GM21723 (cell line): ENCODE measurements at regions not wholly inside any gene's neighbourhood (a gene's known extent, or its start where the extent isn't known, plus 50 kb on each side); places are given as distances from the start of the nearest gene placed in this dataset.

Experiments used
- ATAC-seq: cut with Tn5 transposase; IDR thresholded peaks from one replicate; pipeline ENCODE4 v1.9.1; 2021; ENCODE audit warnings: mild to moderate bottlenecking, moderate library complexity; ENCODE audit not compliant: unreplicated experiment

DNA sequence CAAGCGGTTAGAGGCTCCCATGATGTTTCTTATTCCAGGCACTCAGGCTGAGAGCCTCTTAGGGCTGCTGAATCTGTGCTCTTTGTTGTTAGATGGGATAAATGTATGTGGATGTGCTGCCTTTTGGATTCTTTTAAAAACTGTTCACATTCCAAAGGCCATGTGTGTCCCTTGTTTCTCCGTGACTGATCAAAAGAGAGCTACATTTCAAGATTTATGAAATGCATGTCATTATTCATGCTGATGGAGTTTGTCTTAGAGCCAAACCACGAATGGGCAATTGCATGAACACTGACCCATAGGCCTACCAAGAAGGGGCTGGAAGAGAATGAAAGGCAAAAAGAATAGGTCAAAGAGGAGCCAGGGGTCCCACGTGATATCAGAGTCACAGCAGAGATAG, 104.9 kb upstream of the TSHZ2 start:
- no peak for ATAC-seq

DNA sequence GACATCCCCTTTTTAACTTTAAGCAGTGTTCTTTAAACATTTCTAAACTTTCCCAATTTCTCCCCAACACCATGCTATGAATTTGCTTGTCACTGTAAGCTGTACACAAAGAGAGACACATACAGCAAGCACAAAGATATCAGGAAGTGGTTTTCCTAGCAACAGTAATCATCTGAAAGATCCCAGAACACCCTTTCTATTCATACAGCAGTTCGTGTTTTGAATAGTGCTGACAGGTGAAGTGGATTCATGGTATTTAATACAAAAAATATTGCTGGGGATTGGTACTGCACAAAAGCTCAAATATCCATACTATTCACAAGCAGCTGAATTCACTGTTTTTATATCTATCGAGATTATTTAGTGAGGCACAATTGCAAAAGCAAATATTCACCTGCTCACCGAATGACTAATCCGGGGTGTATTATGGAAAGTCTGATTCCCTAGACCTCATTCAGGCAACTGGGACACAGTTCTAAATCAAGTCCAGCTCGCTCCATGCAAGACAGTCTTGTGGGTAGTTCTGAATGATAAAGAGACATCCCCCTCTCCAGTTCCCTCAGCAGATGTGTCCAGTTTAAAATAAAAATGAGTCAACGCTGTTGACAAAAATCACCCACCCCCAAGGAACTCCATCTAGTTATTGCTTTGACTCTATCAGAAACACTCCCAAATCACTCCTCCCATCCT, 107.1 kb upstream of the TSHZ2 start:
- no peak for ATAC-seq

DNA sequence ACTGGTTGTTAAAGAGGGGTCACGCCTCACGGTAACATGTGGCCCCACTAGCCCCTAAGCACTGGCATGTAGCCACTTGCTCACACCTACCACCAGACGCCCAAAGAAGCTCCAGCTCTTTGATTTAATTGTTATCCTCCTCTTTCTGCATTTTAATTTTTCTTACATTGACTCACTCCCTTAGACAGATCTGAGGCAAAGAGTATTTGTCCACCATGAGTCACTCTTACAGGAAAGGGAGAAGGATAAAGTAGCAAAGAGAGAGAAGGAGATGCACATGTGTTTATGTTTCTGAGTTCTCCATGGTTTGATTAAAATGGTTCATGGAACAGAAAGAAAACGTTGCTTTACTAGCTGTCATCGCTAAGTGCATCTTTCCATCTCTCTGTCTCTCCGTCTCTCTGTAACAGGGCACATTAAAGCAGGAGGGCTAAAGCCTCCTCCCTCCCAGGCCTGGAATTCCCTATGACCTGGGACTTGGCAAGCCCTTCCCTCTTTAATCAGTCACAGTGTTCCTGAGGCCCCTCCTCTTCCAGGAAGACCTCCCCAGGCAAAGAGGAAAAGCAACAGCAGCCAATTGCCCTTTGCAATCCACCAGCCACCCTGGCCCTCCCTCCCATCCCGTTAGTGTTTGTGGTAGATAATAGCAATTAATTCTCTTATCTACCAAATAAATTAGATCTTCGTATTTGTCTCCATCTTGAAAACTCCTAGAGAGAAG, 112.8 kb upstream of the TSHZ2 start:
- ATAC-seq: no peak

DNA sequence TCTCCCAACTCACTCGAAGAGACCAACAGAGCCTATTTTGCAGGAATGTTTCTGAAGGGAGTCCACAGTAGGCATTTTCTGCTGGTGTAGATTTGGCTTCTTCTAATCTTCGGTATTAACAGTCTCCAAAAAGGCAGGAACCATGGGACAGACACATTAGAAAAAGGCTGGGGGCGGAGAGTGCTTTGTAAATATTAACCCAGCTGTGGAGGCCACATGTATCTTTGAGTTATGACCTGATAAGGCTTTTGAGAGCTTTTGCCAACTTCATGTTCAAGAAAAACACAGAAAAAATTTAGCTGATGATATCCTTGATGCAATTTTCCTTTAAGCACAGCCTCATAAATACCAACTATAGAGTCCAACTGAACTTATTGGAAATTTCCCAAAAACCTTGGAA, 119.4 kb upstream of the TSHZ2 start:
- ATAC-seq: no peak

DNA sequence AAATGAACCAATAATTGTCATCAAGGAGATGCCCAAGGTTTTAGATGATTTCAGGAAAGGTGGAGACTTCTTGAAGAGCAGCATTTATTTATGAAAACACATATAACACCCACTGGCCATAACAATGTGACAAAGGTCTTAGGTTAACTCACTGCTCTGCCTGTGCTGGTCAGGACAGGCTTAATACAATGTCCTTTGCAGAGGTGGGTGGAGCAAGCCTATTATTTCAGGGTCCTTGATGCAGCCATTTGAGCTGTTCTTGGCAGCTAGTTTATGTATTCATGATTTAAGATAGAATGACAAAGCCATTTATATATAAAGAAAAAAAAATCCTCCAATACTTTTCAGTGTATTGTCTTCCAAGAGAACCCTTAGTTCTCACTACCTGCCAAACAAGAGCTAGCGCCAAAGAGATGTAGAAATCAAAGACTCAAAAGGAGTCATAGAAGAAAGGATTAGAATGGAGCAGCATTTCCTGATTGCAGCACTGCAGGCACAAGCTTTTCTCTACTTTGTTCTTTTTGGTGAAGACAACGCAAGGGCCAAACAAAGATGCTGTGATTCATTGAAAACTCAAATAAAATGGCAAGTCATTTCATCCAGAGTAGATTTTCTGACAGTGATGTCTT, 124.3 kb upstream of the TSHZ2 start:
- no peak for ATAC-seq

DNA sequence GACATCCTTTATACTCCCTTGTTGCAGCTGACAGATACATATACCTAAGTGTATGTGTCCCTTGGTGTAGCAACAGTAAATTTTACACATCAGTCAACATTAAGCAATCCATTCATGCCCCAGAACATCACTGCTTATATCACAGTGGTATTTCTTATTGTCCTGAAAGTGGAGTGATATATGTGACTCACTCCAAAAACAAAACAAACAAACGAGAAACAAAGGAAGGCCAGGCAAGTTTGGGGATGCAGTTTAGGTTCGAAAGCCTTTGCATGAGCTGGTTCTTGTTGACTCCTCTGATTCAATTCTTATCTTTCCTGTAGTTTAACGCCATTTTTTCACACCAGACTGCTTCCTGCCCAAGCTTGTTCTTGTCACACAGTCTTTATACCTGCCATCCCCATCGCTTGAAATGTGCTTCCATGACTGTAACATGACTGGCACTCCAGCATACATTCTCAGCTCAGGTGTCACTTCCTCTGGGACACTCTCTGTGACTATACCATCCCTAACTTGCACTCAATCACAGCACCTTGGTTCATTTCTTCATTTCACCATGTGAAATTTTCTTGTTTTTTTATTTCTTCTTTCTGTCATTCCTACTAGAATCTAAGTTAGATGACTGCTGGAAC, 125.0 kb upstream of the TSHZ2 start:
- ATAC-seq: no peak

DNA sequence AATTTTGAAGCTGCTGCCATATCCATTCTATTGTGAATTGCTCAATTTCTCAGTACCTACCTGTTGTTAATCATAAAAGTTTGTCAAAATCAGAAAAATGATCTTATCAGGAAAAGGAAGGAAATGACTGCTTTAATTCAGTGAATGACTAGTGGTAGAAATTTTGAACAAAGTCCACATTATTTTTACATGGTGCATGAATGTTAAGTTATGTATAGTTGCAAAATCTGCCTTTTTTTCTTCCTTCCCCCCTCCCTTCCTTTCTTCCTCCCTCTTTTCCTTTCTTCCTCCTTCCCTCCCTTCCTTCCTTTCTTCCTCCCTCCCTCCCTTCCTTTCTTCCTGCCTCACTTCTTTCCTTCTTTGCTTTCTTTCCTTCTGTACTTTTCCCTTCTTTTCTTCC, 127.1 kb upstream of the TSHZ2 start:
- ATAC-seq: no peak

DNA sequence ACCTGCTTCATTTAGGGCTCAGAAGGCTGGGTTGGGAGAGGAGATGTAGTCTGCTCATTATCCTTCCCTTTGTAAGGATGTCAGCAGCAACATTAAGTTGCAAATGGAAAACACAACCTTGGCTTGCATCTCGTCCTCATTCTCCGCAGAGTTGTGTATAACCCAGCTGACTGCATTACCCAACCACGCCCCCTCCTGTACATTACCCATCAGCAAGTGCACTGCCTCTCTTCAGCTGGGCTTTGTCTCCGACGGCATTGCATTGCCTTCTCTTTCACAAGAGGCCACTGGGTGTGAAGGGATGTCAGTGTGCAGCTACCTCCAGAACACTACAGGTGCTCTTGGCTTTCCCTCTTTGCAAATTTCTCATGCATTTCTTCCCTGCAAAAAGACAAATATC, 128.7 kb upstream of the TSHZ2 start:
- no peak for ATAC-seq

DNA sequence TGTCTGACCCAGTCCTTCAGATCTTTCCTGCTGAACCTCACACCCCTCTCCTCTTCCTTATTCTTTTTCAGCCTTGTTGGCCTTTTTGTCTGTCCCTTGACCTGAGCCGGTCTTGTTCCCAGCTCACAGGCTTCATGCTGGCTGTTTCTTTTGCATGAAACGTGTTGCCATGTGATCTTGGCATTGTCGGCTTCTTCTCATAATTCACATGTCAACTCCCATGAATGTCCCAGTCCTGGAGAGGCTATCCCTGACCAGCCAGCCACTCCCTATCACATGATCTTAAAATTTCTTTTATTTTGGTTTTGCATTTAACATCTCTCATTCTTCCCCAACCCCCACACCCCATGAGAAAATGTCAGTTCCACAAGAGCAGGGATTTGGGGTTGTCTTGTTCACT, 131.2 kb upstream of the TSHZ2 start:
- no peak for ATAC-seq

DNA sequence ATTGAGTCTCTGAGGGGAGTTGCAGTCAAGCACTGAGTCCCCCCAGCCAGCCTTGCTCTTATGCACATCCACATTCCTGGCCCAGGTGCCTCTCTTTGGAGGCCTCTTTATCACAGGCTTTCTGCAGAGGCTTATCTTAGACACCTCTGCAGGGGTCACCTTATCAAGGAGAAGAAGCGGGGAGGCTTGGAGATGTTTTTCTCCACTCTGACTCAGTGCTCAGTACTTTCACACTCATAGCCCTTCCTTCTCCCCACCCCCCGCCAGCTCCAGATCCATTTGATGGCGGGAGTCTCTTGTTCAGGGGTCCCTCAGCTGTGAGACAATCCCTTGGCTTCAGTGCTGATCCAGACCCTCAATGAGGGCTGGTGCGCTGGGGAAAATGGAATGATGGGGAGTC, 132.1 kb upstream of the TSHZ2 start:
- ATAC-seq: no peak

DNA sequence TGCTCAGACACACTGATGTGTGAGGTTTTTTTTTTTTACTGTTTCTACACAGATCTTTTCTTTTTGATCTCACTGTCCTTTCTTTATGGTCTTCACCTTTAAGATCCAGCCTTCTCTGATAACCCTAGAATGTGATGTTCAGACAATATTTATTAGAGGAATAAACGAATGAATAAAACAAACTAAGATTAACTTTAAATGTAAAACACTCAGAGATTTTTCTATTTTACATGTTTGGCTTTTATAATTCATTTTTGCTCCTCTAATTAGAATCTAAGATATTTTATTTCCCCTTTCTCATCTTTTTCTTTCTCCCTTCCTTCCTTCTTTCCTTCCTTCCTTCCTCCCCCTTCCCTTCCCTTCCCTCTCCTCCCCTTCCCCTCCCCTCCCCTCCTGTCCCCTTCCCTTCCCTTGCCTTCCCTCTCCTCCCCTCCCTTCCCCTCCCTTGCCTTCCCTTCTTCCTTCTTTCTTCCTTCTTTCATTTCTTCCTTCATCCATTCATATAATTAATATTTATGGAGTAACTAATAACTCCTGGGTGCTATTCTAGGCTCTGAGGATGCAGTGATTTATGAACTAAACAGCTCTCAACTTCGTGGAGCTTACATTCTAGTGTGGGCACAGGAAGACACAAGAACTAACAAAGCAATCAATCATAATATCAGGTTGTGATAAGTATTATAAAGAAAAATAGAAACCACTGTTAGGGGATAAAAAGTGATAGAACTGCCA, 133.5 kb upstream of the TSHZ2 start:
- ATAC-seq: no peak

DNA sequence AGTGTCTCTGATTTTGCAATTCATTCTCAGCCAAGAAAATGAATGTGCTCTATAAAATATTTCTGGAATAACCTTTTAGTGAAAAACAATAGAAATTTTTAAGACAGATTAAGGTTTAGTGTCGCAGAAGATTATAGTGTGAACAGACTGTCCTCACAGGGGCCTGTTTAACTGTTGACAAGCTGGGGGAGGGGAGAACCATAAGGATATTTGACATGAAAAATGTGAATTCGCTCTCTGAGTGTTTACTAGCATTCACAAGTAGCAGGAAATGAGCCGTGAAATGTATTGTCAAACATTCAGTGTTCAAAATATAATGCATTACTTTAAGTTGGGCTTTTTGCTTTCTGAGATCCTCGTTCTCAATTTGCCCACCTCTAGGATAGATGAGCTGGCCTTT, 134.8 kb upstream of the TSHZ2 start:
- no peak for ATAC-seq

DNA sequence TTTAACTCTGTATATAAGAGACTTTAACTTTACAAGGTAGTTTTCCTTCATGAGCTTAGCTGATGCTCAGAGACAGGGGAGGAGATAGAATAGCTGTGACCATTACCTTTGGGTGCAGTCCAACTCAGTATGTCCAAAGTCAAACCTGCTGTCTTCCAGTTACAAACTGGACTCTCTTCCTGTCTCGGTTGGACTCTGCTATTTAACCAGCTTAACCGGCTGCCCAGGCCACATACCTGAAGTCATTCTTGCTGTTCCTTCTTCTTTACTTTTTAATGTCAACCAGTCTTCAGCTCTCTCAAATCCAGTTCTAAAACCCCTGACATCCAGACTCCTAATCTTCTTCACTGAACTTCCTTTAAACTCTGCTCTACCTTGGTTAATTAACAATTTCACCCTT, 138.3 kb upstream of the TSHZ2 start:
- no peak for ATAC-seq

DNA sequence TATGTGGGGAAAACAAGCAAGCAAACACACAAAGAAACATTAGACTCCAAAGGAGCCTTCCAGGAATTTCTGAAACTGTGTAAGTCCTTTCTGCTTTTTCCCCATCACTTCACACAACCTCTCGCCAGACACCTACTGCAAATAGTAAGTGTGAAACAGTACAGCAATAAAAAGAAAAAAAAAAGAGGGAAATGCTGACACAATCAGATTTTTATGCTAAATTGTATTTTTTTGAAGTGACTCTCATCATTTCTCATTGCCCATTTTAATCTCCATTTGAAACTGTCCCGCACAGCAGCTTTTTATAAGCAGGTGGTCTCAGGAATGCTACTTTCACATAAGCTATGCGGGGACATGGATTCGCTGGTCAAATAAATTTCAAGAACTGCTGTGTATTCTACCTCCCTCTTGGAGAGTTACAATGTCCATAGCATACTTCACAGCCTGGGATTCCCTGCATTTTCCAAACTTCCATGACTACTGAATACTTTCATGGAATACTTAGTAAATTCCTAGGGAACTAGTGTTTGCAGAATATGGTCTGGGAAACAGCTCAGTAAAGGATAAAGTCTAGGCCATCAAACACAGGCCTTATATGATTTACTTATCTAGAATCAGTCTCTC, 139.9 kb upstream of the TSHZ2 start:
- ATAC-seq: no peak

DNA sequence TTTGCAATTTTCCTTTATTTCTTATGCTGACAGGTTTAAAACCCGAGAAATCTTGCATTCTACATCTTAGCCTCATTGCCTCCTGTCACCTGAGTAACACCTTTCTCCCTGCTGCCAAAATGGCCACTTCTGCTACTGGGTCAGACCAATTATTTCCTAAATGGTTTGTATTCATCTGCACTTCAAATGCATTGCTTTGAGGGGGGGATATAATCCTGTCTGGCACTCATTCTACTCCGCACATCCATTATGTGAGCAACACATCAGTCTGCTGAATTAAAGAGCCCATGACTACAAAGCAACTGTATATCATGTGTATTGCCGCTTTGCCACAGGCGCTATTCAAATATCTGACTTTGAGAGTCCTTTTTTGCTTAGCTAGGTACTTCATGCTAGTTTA, 141.6 kb upstream of the TSHZ2 start:
- ATAC-seq: no peak

DNA sequence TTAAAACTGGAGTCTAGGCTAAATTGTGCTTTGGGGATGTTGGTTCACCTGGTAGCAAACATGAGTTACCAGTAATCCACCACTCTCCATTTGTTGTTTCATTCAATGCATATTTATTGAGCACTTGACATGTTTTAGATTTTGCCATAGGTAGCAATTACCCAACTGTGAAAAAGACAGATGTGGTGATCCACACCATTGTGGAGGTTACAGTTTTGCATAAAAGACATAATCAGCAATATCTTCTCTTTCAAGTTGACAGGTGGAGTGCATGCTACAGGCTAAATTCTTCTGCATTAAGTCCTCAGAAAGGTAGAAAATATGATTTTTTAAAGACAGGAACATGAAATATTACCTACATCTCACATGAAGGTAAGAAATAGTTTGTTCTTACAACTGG, 143.0 kb upstream of the TSHZ2 start:
- ATAC-seq: no peak

DNA sequence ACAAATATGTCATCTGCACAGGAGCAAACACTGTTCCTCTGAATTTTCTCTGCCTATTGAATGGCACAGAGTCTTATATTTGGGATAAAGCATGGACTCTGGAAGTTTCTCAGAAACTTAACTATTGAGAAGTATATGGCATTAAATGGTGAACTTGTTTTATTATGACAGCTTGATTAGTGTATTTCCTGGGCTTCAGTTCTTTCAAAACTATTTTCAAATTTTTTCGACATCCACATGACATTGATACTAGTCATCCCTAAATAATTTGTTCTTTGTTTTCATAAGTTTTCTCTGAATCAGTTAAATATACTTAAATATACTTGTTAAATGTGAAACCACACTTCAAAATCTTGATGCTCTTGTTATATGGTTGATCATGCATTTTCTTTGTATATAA, 144.0 kb upstream of the TSHZ2 start:
- ATAC-seq: no peak

DNA sequence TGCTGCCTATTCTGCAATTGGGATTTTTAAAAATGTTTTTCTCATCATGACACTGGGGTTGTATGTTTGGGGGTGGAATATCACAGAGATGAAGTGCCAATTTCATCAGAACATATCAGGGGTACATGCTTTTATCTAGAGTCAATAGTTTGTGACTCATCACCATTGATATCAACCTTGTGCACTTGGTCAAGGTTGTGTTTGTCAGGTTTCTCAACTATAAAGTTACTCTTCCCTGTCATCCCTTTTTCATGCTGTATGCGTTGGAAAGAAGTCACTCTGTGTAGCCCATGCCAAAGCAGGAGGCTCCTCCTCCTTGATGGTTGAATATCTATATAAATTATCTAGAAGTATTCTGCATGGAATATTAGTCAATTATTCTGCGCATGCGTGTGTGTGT, 145.4 kb upstream of the TSHZ2 start:
- ATAC-seq: no peak

DNA sequence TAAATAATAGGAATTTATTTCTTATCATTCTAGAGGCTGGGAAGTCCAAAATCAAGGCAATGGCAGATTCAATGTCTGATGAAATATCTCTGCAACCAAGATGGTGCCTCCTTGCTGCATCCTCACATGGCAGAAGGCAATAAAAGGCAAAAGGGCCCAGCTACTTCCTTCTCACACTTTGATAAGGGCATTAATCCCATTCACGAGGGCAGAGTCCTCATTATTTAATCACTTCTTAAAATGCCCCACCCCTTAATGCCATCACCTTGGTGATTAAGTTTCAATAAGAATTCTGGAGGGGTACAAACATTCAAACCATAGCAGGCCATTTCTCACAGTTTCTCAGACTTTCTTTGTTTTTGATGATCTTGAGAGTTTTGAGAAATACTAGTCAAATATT, 145.8 kb upstream of the TSHZ2 start:
- no peak for ATAC-seq

DNA sequence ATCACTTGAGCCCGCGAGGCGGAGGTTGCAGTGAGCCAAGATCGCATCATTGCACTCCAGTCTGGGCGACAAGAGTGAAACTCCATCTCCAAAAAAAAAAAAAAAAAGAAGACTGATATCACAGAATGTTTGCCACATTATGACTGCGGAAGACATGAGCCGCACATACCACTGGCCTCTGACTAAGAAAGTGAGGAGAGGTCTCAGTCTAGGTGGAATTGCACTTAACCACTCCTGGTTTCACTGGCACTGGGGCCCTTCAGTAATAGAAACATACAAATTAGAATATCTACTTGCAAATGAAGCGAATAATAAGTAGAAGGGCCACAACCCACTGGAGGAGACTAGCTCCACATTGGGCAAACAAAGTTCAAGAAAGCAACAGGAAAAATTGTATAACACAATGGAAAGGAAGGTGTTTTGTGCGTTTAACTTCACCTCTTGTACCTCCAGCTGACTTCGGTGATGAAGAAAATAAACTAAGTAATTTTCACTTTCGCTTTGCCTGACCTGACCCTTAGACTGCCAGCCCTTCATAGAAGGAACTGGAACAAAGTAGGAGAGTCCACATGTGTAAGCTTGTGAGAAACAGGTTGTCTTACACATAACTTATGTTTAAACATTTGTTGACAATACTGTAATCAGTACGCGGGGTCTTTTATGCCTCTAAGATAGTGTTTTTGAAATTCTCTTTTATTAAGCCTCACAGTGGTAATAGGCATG, 147.5 kb upstream of the TSHZ2 start:
- ATAC-seq: no peak
